GM12873 (cell line): ENCODE measurements at regions not wholly inside any gene's neighbourhood (a gene's known extent, or its start where the extent isn't known, plus 50 kb on each side); places are given as distances from the start of the nearest gene placed in this dataset.

Experiments used
- CTCF ChIP-seq: IDR thresholded peaks from 2 replicates; pipeline ENCODE4 v1.5.1; 2012; ENCODE audit warnings: low read depth, mild to moderate bottlenecking, moderate library complexity, low read length, control low read depth; ENCODE audit not compliant: insufficient read depth; ENCODE audit errors: missing control alignments

- TF ChIP-seq CTCF: no peak
These were observed 123.1 kb downstream of the DMRT2 start for GRCh38 chr9:1173211-1173610.

GRCh38 chr9:1173993-1174392 is 123.8 kb downstream of the DMRT2 start:
- no peak for TF ChIP-seq CTCF

GRCh38 chr9:1179366-1179765 is 129.2 kb downstream of the DMRT2 start:
- TF ChIP-seq CTCF: no peak

GRCh38 chr9:1184146-1184545 is 134.0 kb downstream of the DMRT2 start:
- no peak for TF ChIP-seq CTCF

- no peak for TF ChIP-seq CTCF
These were observed 147.9 kb downstream of the DMRT2 start for GRCh38 chr9:1198085-1198484.

- no peak for TF ChIP-seq CTCF
These were observed 150.7 kb downstream of the DMRT2 start for GRCh38 chr9:1200847-1201251.

GRCh38 chr9:1201262-1201661 is 151.1 kb downstream of the DMRT2 start:
- no peak for TF ChIP-seq CTCF
